Testis (tissue), 2 donors: ENCODE measurements at regions not wholly inside any gene's neighbourhood (a gene's known extent, or its start where the extent isn't known, plus 50 kb on each side); places are given as distances from the start of the nearest gene placed in this dataset.

ENCODE experiments used
- CTCF ChIP-seq, 3 experiments: fragments of 450-650 bp in 2 of 3; fragments of 200-600 bp in 1 of 3; sonication (generic) in 1 of 3; IDR thresholded peaks; one replicate each; pipeline ENCODE4 v1.5.1; 2016 to 2019; ENCODE audit warnings: antibody characterized with exemption in 3 of 3, mild to moderate bottlenecking in 2 of 3, moderate library complexity in 1 of 3
- POLR2A ChIP-seq: fragments of 450-650 bp; IDR thresholded peaks from one replicate; pipeline ENCODE4 v1.6.1; 2017; ENCODE audit warnings: antibody characterized with exemption, mild to moderate bottlenecking, moderate library complexity

- TF ChIP-seq POLR2A (no peak), CTCF (IDR thresholded peaks at IDR 0.05) (no peak)
These were observed 167.7 kb downstream of the PAPSS1 start for GRCh38 chr4:107552306-107552705.
